GM11168 (cell line): ENCODE measurements at regions not wholly inside any gene's neighbourhood (a gene's known extent, or its start where the extent isn't known, plus 50 kb on each side); places are given as distances from the start of the nearest gene placed in this dataset.

ENCODE experiments used
- in situ Hi-C: fragments of 300-500 bp; cut with MboI; formaldehyde crosslinking; loops from one replicate; pipeline ENCODE4 v1.12.0; 2022; ENCODE audit warnings: low sequenced_read_pairs; ENCODE audit not compliant: unreplicated experiment

DNA sequence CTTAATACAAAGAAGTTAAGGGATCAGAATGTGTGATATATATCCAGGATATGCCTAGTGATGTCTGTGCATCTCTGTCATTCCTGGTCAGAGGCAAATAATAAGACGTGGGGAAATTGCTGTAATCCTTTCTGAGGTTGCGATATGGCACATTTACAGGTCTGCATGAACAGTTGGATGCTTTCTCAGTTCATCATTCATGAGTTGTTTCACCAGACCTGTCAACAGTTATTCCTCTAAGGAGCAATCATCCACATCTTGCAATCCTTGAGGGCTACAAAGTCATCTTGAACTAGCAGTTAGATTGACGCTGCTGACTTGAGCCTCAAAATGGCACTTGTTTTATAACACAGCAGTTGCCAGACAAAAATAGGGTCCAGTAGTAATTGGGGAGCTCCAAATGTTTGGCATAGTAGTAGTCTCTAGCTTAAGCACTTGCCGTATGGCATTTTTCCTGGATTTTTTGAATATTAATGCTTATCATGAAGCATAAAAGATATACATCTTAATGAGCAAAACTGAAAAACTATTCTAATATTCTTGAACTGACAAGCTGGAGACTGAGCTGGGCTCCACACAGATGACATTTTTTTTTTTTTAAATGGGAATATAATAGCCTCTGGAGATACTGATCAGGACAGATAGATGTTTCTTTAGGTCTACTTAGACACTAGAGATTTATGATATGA is 761.7 kb downstream of the VGLL3 start:
- in situ Hi-C loops, result no loop called here

GRCh38 chr3:86228101-86228500 is 762.8 kb downstream of the VGLL3 start:
- in situ Hi-C loops, result no loop called here

DNA sequence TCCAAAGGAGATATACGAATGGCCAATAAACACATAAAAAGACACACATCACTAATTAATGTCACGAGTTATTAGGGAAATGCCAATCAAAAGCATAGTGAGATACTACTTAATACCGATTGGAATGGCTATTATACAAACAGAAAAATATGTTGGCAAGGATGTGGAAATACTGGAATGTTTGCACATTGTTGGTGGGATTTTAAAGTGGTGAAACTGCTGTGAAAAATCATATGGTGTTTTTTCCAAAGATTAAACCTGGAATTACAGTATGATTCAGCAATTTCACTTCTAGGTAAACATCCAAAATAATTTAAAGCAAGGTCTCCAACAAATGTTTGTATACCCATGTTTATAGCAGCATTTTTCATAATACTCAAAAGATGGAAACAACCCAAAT is 765.5 kb downstream of the VGLL3 start:
- in situ Hi-C loops, result no loop called here

DNA sequence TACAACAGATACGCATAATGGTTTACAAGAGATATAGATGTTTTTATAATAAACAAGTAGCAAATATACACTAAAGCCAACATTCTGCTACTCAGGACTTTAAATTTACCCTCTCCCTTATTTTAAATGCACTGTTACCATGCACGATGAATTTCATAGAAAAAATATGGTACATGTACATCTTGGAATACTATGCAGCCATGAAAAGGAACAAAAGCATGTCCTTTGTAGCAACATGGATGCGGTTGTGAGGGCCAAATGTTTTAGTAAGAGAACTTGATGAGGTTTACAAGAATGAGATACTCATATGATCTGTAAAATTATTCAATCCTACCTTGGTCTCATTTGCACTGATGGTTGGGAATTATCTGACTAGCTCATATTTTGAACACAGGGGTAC is 769.3 kb downstream of the VGLL3 start:
- in situ Hi-C loops, result no loop called here

- in situ Hi-C loops, result no loop called here
These were observed 782.2 kb downstream of the VGLL3 start for GRCh38 chr3:86208772-86209171.

DNA sequence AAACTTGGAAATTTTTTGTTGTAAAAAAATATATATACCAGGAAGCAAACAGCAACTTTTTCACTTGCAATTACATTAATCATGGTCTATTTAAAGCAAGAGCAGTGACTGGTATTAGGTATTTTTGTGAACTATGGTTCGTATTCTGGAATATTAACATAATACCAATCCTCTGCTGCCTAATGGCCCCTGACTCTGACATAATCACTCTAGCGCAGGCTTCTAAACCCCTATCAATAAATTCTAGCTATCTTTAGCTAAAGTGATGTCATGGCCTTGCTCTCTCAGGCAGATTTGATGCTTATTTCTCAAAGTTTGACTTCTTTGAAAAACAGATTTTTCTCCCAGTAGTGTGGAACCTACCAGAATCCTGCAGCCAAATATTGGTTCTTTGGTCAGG is 808.3 kb downstream of the VGLL3 start:
- in situ Hi-C loops, result no loop called here

DNA sequence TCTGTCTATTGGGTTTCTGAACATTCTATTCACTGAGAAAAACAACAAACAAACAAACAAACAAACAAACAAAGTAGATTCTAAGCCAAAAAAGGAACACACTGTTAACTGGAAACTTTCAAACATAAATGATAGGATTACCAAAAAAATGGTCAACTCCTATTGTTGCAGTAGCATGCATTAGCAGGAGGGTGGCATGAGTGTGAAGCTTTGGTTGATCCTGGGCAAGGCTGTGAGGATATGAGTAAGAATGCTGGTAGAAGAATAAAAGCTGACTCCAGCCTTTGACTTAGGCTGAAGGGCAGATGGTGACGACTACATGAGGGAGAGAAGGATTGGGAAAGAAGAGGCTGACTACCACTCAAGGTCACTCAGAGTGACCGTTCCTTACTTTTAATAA is 810.3 kb downstream of the VGLL3 start:
- in situ Hi-C loops, result no loop called here

- in situ Hi-C loops, result no loop called here
These were observed 812.9 kb downstream of the VGLL3 start for GRCh38 chr3:86178095-86178494.

- in situ Hi-C loops, result no loop called here
These were observed 814.5 kb downstream of the VGLL3 start for GRCh38 chr3:86176445-86176784.

- in situ Hi-C loops, result no loop called here
These were observed 815.1 kb downstream of the VGLL3 start for GRCh38 chr3:86175593-86176444.

DNA sequence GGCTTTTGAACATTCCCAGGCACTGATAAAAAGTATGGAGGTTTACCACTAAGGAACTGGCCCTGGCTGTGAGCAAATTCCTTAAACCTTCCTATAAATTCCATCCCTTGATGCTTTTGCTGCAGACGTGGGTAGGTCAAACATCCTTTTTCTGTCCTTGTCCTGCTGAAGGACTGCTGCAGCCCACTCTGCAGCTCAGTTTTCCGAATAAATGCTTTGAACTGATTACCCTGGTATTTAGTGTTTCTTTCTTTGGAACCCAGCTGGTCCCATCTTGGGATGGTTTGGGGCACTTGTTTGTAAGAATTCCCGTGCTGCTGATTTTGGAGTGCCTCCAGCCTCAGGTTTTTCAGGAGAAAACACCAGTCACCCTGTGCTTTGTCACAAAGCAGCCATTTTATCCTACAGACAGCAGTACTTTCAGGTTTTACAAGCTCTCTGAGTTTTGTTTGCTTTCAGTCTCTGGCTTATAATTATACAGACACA is 815.9 kb downstream of the VGLL3 start:
- in situ Hi-C loops, result no loop called here

DNA sequence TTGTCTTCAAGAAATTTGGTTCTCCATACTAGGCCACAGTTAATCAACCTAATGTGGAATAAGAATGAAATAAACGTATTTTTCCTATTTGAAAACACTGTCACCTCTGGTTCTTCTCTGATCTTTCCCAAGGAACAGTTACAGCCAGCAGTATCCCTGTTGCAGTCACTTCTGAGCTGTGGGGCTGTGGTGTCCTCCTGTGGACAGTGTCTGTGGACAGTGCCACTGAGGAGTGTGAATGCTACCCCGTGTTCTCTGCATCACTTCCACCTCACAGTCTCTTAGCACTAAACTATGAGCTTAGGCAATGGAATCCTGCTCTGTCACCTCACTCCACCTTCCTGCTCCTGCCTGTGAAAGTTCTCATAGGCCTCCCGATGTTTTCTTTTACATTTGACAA is 817.5 kb downstream of the VGLL3 start:
- in situ Hi-C loops, result no loop called here

DNA sequence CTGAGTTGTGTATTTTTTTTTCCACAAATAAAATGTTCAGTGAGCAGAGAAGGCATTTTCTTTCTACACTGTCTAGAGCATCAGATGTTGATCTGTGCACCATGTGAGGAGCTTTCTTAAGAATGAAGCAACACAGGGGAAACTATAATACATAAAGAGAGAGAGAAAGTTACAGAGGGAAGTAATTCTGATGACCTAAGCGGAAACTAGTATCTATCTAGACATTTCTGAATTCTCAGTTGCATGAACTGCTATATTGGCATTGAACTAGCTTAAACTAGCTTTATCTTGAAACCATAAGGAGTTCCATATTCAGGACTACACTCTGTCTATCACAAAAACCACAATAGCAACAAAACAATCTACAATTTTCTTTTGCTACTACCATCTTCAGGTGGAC is 822.4 kb downstream of the VGLL3 start:
- in situ Hi-C loops, result no loop called here

DNA sequence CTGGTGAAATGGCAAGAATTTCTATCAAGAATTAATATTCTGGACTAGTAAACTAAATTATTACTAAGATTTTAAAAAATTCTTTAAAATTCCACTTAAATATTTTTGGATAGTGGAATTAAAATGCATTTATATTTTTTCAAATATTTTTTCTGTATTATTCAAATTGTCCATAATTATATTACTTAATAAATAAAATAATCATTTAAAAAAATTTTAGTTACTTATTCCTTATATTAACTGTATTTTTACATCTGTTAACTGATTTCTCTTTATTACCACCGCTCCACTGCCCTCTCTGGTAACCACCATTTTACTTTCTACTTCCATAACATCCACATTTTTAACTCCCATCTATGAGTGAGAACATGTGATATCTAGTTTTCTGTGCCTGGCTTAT is 828.4 kb downstream of the VGLL3 start:
- in situ Hi-C loops, result no loop called here

- in situ Hi-C loops, result no loop called here
These were observed 829.5 kb downstream of the VGLL3 start for GRCh38 chr3:86161493-86161892.

- in situ Hi-C loops, result no loop called here
These were observed 838.3 kb downstream of the VGLL3 start for GRCh38 chr3:86152620-86153019.

DNA sequence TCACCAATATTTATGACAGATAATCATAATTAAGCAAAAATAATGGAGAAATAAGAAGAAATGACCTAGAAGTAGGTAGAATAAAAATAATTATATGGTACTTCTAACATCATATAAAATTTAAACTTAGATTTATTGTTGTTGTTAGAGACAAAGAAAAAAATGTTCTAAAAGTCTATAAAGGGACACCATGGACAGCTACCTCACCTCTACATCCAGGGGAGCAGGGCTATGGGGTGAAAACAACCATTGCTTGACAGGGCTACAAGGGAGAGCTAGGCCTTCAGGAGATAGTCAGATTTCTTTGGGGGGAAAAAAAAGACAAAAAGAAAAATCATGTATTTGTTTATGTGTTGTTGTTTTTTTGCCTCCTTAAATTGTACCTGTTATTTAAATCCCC is 841.9 kb downstream of the VGLL3 start:
- in situ Hi-C loops, result no loop called here

DNA sequence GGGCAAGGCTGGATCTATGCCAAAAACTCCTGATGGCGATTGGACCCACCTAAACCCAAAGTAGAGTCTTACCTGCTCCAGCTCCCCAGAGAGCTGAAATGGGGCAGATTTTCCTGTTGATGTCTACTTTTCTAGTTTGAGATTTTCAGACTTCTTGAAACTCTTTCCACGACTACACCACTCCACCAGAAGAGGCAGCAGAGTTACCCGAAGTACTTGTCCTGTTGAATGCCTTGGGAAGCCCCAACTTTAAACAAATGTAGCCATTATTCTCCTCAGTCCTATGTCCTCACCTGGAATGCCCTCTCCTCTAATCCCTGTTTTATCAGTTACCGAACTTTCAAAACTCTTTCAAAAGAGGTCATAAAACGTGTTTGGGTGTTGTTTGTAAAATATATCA is 843.8 kb downstream of the VGLL3 start:
- in situ Hi-C loops, result no loop called here

GRCh38 chr3:86126552-86126951 is 864.4 kb downstream of the VGLL3 start:
- in situ Hi-C loops, result no loop called here
